ENCODE measurements at regions not wholly inside any gene's neighbourhood (a gene's known extent, or its start where the extent isn't known, plus 50 kb on each side); places are given as distances from the start of the nearest gene placed in this dataset.

DNA sequence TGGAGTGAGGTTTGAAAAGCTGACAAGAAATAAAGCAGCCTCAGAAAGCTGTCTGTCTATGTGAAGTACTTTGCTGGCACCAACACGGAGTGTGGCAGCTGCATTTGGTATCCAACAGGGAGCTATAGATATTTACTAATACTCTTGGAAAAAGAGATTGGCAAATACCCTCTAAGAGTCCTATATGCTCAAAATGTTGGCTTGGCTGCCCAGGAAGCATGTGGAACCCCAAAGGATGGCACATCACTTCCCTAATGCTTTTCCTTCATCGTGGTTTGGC, 398.3 kb downstream of the TLE4 start:
- no peaks in the 10 kb centered on the region for H4K20me1 ChIP-seq (ENCODE audit: insufficient read depth, low read length, poor library complexity, severe bottlenecking)
- no peaks in the 10 kb centered on the region for H3K9me3 ChIP-seq (ENCODE audit: insufficient read depth, low read depth, low read length)
- no peak overlapping the region for H2AFZ ChIP-seq (ENCODE audit: low read length)
- no peak overlapping the region for H3K4me3 ChIP-seq (ENCODE audit: low read length, poor library complexity, severe bottlenecking)
- no peaks in the 10 kb centered on the region for H3K9me2 ChIP-seq (replicated peaks; ENCODE audit: low read depth, low read length)
- H3F3A ChIP-seq (ENCODE audit: low read depth), result no peaks in the 10 kb centered on the region
- H3K27me3 ChIP-seq (ENCODE audit: insufficient read depth, low read length, poor library complexity, severe bottlenecking), result no peaks in the 10 kb centered on the region
- H3K36me3 ChIP-seq (ENCODE audit: insufficient read depth, low read length), result no peaks in the 10 kb centered on the region
- H3K79me2 ChIP-seq (ENCODE audit: insufficient read depth, low read length), result no peaks in the 10 kb centered on the region
- peaks cover 7% of the 10 kb centered on the region for H3K4me1 ChIP-seq (ENCODE audit: insufficient read depth, low read length, poor library complexity, severe bottlenecking)
- no peak overlapping the region for H3K9ac ChIP-seq (ENCODE audit: low read depth, low read length, poor library complexity, severe bottlenecking)
- TF ChIP-seq, protein P1, sequence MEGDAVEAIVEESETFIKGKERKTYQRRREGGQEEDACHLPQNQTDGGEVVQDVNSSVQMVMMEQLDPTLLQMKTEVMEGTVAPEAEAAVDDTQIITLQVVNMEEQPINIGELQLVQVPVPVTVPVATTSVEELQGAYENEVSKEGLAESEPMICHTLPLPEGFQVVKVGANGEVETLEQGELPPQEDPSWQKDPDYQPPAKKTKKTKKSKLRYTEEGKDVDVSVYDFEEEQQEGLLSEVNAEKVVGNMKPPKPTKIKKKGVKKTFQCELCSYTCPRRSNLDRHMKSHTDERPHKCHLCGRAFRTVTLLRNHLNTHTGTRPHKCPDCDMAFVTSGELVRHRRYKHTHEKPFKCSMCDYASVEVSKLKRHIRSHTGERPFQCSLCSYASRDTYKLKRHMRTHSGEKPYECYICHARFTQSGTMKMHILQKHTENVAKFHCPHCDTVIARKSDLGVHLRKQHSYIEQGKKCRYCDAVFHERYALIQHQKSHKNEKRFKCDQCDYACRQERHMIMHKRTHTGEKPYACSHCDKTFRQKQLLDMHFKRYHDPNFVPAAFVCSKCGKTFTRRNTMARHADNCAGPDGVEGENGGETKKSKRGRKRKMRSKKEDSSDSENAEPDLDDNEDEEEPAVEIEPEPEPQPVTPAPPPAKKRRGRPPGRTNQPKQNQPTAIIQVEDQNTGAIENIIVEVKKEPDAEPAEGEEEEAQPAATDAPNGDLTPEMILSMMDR (conservative IDR thresholded peaks at IDR 0.05; ENCODE audit: low read length), result no peak
- TF ChIP-seq EZH2phosphoT487 (IDR thresholded peaks at IDR 0.05; ENCODE audit: borderline replicate concordance), result no peak
- H3K4me2 ChIP-seq (ENCODE audit: low read depth, low read length, poor library complexity, severe bottlenecking), result no peak overlapping the region

DNA sequence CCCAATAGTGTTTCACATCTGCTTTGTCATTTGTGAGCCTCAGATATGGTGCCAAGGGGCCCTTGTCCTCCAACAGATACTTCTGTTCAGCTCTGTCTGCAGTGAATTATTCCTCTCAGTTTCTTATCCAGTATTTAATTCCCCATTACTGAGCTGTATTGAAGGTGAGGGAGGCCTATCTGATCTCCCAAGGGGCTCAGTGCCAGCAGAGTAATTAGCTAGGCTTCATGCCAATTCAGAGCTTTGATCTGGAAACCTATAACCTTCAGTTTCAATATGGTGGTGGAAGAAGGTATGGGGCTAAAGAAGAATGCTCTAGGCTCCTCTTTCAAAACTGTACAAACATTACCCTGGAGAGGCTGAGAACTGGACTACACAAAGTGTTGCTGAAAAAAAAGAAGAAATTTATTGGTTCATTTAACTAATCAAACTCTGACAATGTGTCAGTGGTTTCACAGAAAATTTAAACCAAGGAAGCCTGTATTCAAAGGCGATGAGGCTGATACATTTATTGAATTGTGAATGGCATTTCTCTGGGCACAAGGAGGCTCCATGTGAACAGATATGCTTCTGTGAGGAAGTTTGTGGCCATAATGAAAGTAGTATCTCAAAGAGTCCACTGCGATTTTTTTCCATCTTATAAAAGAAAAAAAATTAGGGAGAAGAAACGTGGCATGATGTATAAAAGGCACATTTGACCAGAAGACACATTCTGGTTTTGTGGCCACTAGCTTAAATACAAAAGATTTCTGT, 397.8 kb downstream of the TLE4 start:
- H3K4me2 ChIP-seq (ENCODE audit: low read depth, low read length, poor library complexity, severe bottlenecking), result no peak overlapping the region
- no peaks in the 10 kb centered on the region for H3K9me2 ChIP-seq (replicated peaks; ENCODE audit: low read depth, low read length)
- H2AFZ ChIP-seq (ENCODE audit: low read length), result no peak overlapping the region
- H3K36me3 ChIP-seq (ENCODE audit: insufficient read depth, low read length), result no peaks in the 10 kb centered on the region
- TF ChIP-seq EZH2phosphoT487 (IDR thresholded peaks at IDR 0.05; ENCODE audit: borderline replicate concordance), result no peak
- TF ChIP-seq, protein P1 (conservative IDR thresholded peaks at IDR 0.05; ENCODE audit: low read length), result no peak
- no peaks in the 10 kb centered on the region for H3K9me3 ChIP-seq (ENCODE audit: insufficient read depth, low read depth, low read length)
- H3K4me3 ChIP-seq (ENCODE audit: low read length, poor library complexity, severe bottlenecking), result no peak overlapping the region
- H3F3A ChIP-seq (ENCODE audit: low read depth), result no peaks in the 10 kb centered on the region
- no peaks in the 10 kb centered on the region for H4K20me1 ChIP-seq (ENCODE audit: insufficient read depth, low read length, poor library complexity, severe bottlenecking)
- no peak overlapping the region for H3K9ac ChIP-seq (ENCODE audit: low read depth, low read length, poor library complexity, severe bottlenecking)
- no peaks in the 10 kb centered on the region for H3K27me3 ChIP-seq (ENCODE audit: insufficient read depth, low read length, poor library complexity, severe bottlenecking)
- H3K4me1 ChIP-seq (ENCODE audit: insufficient read depth, low read length, poor library complexity, severe bottlenecking), result peaks cover 7% of the 10 kb centered on the region
- no peaks in the 10 kb centered on the region for H3K79me2 ChIP-seq (ENCODE audit: insufficient read depth, low read length)

DNA sequence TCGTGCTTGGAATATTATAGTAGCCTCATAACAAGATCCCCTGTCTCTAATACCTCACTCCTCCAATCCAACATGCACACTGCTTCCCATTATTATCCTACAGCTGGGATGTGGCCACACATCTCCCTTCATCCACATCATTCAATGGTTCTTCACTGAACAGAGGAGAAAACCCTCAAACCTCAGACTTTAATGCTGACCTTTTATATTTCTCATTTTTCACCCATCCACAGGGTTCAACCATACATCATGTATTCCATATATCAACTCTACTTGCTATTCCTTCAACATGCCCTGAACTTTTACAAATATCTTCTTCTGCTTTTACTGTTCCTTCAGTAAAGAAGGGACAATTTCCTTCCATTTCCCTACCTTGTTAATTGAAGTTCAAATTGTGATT, 396.8 kb downstream of the TLE4 start:
- Histone ChIP-seq H3K79me2 (ENCODE audit: insufficient read depth, low read length) (no peaks in the 10 kb centered on the region), H3K36me3 (ENCODE audit: insufficient read depth, low read length) (no peaks in the 10 kb centered on the region), H4K20me1 (ENCODE audit: insufficient read depth, low read length, poor library complexity, severe bottlenecking) (no peaks in the 10 kb centered on the region), H3K4me3 (ENCODE audit: low read length, poor library complexity, severe bottlenecking) (no peak overlapping the region), H3K27me3 (ENCODE audit: insufficient read depth, low read length, poor library complexity, severe bottlenecking) (no peaks in the 10 kb centered on the region), H3K9ac (ENCODE audit: low read depth, low read length, poor library complexity, severe bottlenecking) (no peak overlapping the region), H3F3A (ENCODE audit: low read depth) (no peaks in the 10 kb centered on the region), H3K9me3 (ENCODE audit: insufficient read depth, low read depth, low read length) (no peaks in the 10 kb centered on the region), H3K4me1 (ENCODE audit: insufficient read depth, low read length, poor library complexity, severe bottlenecking) (peaks cover 7% of the 10 kb centered on the region), H3K4me2 (ENCODE audit: low read depth, low read length, poor library complexity, severe bottlenecking) (no peak overlapping the region), H2AFZ (ENCODE audit: low read length) (no peak overlapping the region), H3K9me2 (replicated peaks; ENCODE audit: low read depth, low read length) (no peaks in the 10 kb centered on the region)
- TF ChIP-seq EZH2phosphoT487 (IDR thresholded peaks at IDR 0.05; ENCODE audit: borderline replicate concordance), result no peak
- TF ChIP-seq, protein P1 (conservative IDR thresholded peaks at IDR 0.05; ENCODE audit: low read length), result no peak

Data from Loucy (cell line).